ENCODE measurements at regions not wholly inside any gene's neighbourhood (a gene's known extent, or its start where the extent isn't known, plus 50 kb on each side); places are given as distances from the start of the nearest gene placed in this dataset.

DNA sequence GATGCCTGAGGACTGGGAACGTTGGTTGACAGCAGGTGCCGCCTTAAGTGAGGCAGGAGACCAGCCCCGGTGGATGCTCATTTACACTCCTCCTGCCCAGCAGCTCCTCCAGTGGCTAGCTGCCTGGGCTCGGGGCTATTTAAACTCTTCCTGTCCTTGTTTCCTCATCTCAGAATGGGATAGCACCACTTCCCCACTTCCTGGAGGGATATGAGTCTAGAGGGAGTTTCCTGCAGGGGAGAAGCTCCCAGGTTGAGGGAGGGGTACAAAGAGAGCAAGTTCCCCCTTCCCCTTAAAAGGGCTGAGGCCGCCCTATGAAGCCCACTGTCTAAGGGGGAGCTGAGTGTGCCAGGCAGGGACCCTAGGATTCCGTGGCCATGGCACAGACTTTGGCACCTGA lies 311.2 kb downstream of the AACS start:
- Histone ChIP-seq H3K36me3 (ENCODE audit: control insufficient read depth in 4 of 4, insufficient read depth in 4 of 4, low read length in 4 of 4) (no peaks in the 10 kb centered on the region), H3K27ac (ENCODE audit: low read depth in 1 of 2, low read length in 1 of 2) (no peak overlapping the region), H3K27me3 (ENCODE audit: control insufficient read depth in 3 of 3, insufficient read depth in 3 of 3, low read length in 2 of 3) (peaks cover 0 to 4% (median 0%) of the 10 kb centered on the region in 3 donors), H3K9ac (ENCODE audit: insufficient read depth in 1 of 2, low read length in 2 of 2) (no peak overlapping the region), H3K4me3 (no peak overlapping the region), H3K4me1 (ENCODE audit: control insufficient read depth in 5 of 5, insufficient read depth in 5 of 5, low read length in 5 of 5) (no peaks in the 10 kb centered on the region), H3K9me3 (ENCODE audit: control insufficient read depth in 4 of 4, insufficient read depth in 3 of 4, low read length in 3 of 4) (peaks cover 0 to 5% (median 0%) of the 10 kb centered on the region in 4 donors)
- ATAC-seq (ENCODE audit: insufficient read depth, low FRiP score) (no peak), DNase-seq (no peak)
- WGBS, 2 donors = 42 to 45% methylated on average over 6 of the region's 6 CpGs
- TF ChIP-seq CTCF (IDR thresholded peaks at IDR 0.05; ENCODE audit: control extremely low read depth, extremely low read depth) = no peak

GRCh38 chr12:125377093-125377492 lies 311.9 kb downstream of the AACS start:
- DNase-seq = no peak
- TF ChIP-seq CTCF (IDR thresholded peaks at IDR 0.05; ENCODE audit: control extremely low read depth, extremely low read depth) = no peak
- Histone ChIP-seq H3K27me3 (ENCODE audit: control insufficient read depth in 3 of 3, insufficient read depth in 3 of 3, low read length in 2 of 3) (peaks cover 0 to 4% (median 0%) of the 10 kb centered on the region in 3 donors), H3K36me3 (ENCODE audit: control insufficient read depth in 4 of 4, insufficient read depth in 4 of 4, low read length in 4 of 4) (no peaks in the 10 kb centered on the region), H3K9ac (ENCODE audit: insufficient read depth in 1 of 2, low read length in 2 of 2) (no peak overlapping the region), H3K27ac (ENCODE audit: low read depth in 1 of 2, low read length in 1 of 2) (no peak overlapping the region), H3K4me1 (ENCODE audit: control insufficient read depth in 5 of 5, insufficient read depth in 5 of 5, low read length in 5 of 5) (no peaks in the 10 kb centered on the region), H3K4me3 (no peak overlapping the region), H3K9me3 (ENCODE audit: control insufficient read depth in 4 of 4, insufficient read depth in 3 of 4, low read length in 3 of 4) (peaks cover 0 to 6% (median 0%) of the 10 kb centered on the region in 4 donors)
- WGBS, 2 donors = 91 to 96% methylated on average over 1 of the region's 1 CpG
- ATAC-seq (ENCODE audit: insufficient read depth, low FRiP score) = no peak

GRCh38 chr12:125381373-125381772 lies 316.1 kb downstream of the AACS start:
- Histone ChIP-seq H3K27ac (ENCODE audit: low read depth in 1 of 2, low read length in 1 of 2) (no peak overlapping the region), H3K36me3 (ENCODE audit: control insufficient read depth in 4 of 4, insufficient read depth in 4 of 4, low read length in 4 of 4) (no peaks in the 10 kb centered on the region), H3K4me3 (no peak overlapping the region), H3K9me3 (ENCODE audit: control insufficient read depth in 4 of 4, insufficient read depth in 3 of 4, low read length in 3 of 4) (peaks cover 0 to 9% (median 0%) of the 10 kb centered on the region in 4 donors), H3K27me3 (ENCODE audit: control insufficient read depth in 3 of 3, insufficient read depth in 3 of 3, low read length in 2 of 3) (peaks cover 0 to 4% (median 0%) of the 10 kb centered on the region in 3 donors), H3K9ac (ENCODE audit: insufficient read depth in 1 of 2, low read length in 2 of 2) (no peak overlapping the region), H3K4me1 (ENCODE audit: control insufficient read depth in 5 of 5, insufficient read depth in 5 of 5, low read length in 5 of 5) (no peaks in the 10 kb centered on the region)
- ATAC-seq (ENCODE audit: insufficient read depth, low FRiP score) = no peak
- DNase-seq = peak in 1 of 3 donors; percentile 5
- 77 to 89% methylated on average over 4 of the region's 4 CpGs for WGBS, 2 donors
- TF ChIP-seq CTCF (IDR thresholded peaks at IDR 0.05; ENCODE audit: control extremely low read depth, extremely low read depth) = no peak

GRCh38 chr12:125382926-125383325 lies 317.7 kb downstream of the AACS start:
- Histone ChIP-seq H3K9me3 (ENCODE audit: control insufficient read depth in 4 of 4, insufficient read depth in 3 of 4, low read length in 3 of 4) (peaks cover 0 to 9% (median 0%) of the 10 kb centered on the region in 4 donors), H3K36me3 (ENCODE audit: control insufficient read depth in 4 of 4, insufficient read depth in 4 of 4, low read length in 4 of 4) (no peaks in the 10 kb centered on the region), H3K27ac (ENCODE audit: low read depth in 1 of 2, low read length in 1 of 2) (no peak overlapping the region), H3K27me3 (ENCODE audit: control insufficient read depth in 3 of 3, insufficient read depth in 3 of 3, low read length in 2 of 3) (no peaks in the 10 kb centered on the region), H3K9ac (ENCODE audit: insufficient read depth in 1 of 2, low read length in 2 of 2) (no peak overlapping the region), H3K4me1 (ENCODE audit: control insufficient read depth in 5 of 5, insufficient read depth in 5 of 5, low read length in 5 of 5) (no peaks in the 10 kb centered on the region), H3K4me3 (no peak overlapping the region)
- DNase-seq (no peak), ATAC-seq (ENCODE audit: insufficient read depth, low FRiP score) (no peak)
- no peak for TF ChIP-seq CTCF (IDR thresholded peaks at IDR 0.05; ENCODE audit: control extremely low read depth, extremely low read depth)
- WGBS, 2 donors = 54 to 61% methylated on average over 4 of the region's 4 CpGs
